ENCODE measurements at regions not wholly inside any gene's neighbourhood (a gene's known extent, or its start where the extent isn't known, plus 50 kb on each side); places are given as distances from the start of the nearest gene placed in this dataset.
A peak's percentile ranks its signal among the peaks of the same experiment; 100 is the strongest.

DNA sequence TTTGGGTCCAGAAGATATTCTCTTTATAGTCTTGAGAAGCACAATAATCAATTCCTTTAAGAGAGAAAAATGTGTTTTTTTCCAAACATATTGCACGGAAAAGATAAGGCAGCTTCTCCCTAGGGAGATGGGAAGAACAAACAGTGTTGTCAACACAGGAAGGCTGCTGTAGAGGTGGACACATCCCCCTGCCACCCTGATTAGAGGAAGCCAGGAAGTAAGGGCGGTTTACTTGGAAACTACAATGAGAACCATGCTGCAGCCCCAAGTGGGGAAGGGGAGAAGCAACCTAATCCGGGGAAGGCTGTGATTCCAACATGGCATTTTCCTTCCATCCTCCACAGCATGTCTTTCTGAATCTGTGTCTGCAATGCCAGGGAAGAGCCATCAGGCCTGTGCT, 256.9 kb upstream of the TGFBR2 start:
- ATAC-seq, result no peak
- TF ChIP-seq ISL1 (CRISPR knock-in tag; IDR thresholded peaks at IDR 0.05), result no peak
- TF ChIP-seq ZNF8 (CRISPR knock-in tag; IDR thresholded peaks at IDR 0.05), result no peak
- no peak for TF ChIP-seq BACH2 (CRISPR knock-in tag; IDR thresholded peaks at IDR 0.05; ENCODE audit: borderline replicate concordance)
- TF ChIP-seq TOX (CRISPR knock-in tag; IDR thresholded peaks at IDR 0.05; ENCODE audit: borderline replicate concordance), result no peak
- TF ChIP-seq PPARA (CRISPR knock-in tag; IDR thresholded peaks at IDR 0.05; ENCODE audit: borderline replicate concordance), result no peak
- TF ChIP-seq, protein P1, sequence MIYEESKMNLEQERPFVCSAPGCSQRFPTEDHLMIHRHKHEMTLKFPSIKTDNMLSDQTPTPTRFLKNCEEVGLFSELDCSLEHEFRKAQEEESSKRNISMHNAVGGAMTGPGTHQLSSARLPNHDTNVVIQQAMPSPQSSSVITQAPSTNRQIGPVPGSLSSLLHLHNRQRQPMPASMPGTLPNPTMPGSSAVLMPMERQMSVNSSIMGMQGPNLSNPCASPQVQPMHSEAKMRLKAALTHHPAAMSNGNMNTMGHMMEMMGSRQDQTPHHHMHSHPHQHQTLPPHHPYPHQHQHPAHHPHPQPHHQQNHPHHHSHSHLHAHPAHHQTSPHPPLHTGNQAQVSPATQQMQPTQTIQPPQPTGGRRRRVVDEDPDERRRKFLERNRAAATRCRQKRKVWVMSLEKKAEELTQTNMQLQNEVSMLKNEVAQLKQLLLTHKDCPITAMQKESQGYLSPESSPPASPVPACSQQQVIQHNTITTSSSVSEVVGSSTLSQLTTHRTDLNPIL (CRISPR knock-in tag; IDR thresholded peaks at IDR 0.05; ENCODE audit: low read depth), result no peak
- no peak for TF ChIP-seq ZNF70 (CRISPR knock-in tag; IDR thresholded peaks at IDR 0.05)
- TF ChIP-seq OSR1 (CRISPR knock-in tag; IDR thresholded peaks at IDR 0.05), result no peak
- TF ChIP-seq ZC3H10 (CRISPR knock-in tag; IDR thresholded peaks at IDR 0.05), result no peak
- TF ChIP-seq, protein P2, sequence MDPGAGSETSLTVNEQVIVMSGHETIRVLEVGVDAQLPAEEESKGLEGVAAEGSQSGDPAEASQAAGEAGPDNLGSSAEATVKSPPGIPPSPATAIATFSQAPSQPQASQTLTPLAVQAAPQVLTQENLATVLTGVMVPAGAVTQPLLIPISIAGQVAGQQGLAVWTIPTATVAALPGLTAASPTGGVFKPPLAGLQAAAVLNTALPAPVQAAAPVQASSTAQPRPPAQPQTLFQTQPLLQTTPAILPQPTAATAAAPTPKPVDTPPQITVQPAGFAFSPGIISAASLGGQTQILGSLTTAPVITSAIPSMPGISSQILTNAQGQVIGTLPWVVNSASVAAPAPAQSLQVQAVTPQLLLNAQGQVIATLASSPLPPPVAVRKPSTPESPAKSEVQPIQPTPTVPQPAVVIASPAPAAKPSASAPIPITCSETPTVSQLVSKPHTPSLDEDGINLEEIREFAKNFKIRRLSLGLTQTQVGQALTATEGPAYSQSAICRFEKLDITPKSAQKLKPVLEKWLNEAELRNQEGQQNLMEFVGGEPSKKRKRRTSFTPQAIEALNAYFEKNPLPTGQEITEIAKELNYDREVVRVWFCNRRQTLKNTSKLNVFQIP (CRISPR knock-in tag; IDR thresholded peaks at IDR 0.05; ENCODE audit: borderline replicate concordance, low read depth), result no peak
- TF ChIP-seq ESRRG (CRISPR knock-in tag; IDR thresholded peaks at IDR 0.05), result no peak
- no peak for TF ChIP-seq SNAI2 (CRISPR knock-in tag; IDR thresholded peaks at IDR 0.05)
- TF ChIP-seq ZNF565 (CRISPR knock-in tag; conservative IDR thresholded peaks at IDR 0.05; ENCODE audit: low read depth), result no peak
- no peak for TF ChIP-seq ARNTL (CRISPR knock-in tag; IDR thresholded peaks at IDR 0.05; ENCODE audit: borderline replicate concordance, low read depth)

DNA sequence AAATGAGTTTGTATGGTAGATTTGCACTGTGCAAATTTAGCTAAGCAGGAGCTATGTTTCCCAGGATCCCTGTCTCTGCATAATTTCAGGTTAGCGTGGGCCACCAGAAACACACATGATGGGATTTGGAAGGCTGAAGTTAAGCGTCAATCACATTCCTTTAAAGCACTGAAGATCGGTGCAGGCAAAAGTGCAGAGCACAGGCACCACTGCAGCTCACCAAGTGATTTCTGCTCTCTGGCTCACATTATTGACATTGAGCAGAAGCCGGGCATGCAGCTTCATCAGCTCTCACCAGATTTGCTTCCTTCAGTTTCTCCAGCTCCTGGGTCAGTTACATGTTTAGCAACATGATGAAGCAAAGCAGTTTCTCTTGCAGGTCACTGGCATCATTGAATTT, 256.4 kb upstream of the TGFBR2 start:
- ATAC-seq, result peak; percentile 14; the same call in 1 of the 3 replicates
- no peak for TF ChIP-seq ISL1 (CRISPR knock-in tag; IDR thresholded peaks at IDR 0.05)
- no peak for TF ChIP-seq PPARA (CRISPR knock-in tag; IDR thresholded peaks at IDR 0.05; ENCODE audit: borderline replicate concordance)
- no peak for TF ChIP-seq RARB (CRISPR knock-in tag; IDR thresholded peaks at IDR 0.05)

DNA sequence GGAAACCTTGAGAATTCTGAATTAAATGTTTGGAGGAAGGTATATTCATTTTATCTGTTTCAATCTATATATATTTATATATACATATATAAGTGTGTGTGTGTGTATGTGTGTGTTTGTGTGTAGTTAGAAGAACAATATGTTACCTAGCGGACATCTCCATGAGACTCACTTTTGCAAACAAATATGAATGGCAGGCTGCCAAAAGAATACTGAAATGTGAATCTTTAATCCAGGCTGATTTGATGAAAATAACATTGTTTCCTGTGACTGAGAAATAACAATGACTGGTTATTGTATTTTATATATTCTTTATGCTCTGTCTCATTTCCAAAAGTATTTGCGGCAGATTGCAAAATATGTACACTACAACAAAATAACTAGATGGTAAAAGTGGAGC, 255.5 kb upstream of the TGFBR2 start:
- ATAC-seq, result no peak
- TF ChIP-seq, protein P3, sequence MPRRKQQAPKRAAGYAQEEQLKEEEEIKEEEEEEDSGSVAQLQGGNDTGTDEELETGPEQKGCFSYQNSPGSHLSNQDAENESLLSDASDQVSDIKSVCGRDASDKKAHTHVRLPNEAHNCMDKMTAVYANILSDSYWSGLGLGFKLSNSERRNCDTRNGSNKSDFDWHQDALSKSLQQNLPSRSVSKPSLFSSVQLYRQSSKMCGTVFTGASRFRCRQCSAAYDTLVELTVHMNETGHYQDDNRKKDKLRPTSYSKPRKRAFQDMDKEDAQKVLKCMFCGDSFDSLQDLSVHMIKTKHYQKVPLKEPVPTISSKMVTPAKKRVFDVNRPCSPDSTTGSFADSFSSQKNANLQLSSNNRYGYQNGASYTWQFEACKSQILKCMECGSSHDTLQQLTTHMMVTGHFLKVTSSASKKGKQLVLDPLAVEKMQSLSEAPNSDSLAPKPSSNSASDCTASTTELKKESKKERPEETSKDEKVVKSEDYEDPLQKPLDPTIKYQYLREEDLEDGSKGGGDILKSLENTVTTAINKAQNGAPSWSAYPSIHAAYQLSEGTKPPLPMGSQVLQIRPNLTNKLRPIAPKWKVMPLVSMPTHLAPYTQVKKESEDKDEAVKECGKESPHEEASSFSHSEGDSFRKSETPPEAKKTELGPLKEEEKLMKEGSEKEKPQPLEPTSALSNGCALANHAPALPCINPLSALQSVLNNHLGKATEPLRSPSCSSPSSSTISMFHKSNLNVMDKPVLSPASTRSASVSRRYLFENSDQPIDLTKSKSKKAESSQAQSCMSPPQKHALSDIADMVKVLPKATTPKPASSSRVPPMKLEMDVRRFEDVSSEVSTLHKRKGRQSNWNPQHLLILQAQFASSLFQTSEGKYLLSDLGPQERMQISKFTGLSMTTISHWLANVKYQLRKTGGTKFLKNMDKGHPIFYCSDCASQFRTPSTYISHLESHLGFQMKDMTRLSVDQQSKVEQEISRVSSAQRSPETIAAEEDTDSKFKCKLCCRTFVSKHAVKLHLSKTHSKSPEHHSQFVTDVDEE (CRISPR knock-in tag; IDR thresholded peaks at IDR 0.05), result no peak
- TF ChIP-seq, protein P4, sequence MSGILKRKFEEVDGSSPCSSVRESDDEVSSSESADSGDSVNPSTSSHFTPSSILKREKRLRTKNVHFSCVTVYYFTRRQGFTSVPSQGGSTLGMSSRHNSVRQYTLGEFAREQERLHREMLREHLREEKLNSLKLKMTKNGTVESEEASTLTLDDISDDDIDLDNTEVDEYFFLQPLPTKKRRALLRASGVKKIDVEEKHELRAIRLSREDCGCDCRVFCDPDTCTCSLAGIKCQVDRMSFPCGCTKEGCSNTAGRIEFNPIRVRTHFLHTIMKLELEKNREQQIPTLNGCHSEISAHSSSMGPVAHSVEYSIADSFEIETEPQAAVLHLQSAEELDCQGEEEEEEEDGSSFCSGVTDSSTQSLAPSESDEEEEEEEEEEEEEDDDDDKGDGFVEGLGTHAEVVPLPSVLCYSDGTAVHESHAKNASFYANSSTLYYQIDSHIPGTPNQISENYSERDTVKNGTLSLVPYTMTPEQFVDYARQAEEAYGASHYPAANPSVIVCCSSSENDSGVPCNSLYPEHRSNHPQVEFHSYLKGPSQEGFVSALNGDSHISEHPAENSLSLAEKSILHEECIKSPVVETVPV (CRISPR knock-in tag; IDR thresholded peaks at IDR 0.05), result no peak
- TF ChIP-seq SNAI2 (CRISPR knock-in tag; IDR thresholded peaks at IDR 0.05) (no peak), ZNF8 (CRISPR knock-in tag; IDR thresholded peaks at IDR 0.05) (no peak), CSDC2 (CRISPR knock-in tag; IDR thresholded peaks at IDR 0.05) (no peak), TCF4 (CRISPR knock-in tag; IDR thresholded peaks at IDR 0.05; ENCODE audit: borderline replicate concordance) (no peak), ZFP30 (CRISPR knock-in tag; IDR thresholded peaks at IDR 0.05) (no peak), ZNF70 (CRISPR knock-in tag; IDR thresholded peaks at IDR 0.05) (no peak), ZFP3 (CRISPR knock-in tag; IDR thresholded peaks at IDR 0.05) (no peak), ESRRG (CRISPR knock-in tag; IDR thresholded peaks at IDR 0.05) (no peak), TOX (CRISPR knock-in tag; IDR thresholded peaks at IDR 0.05; ENCODE audit: borderline replicate concordance) (no peak)
- TF ChIP-seq, protein P5, sequence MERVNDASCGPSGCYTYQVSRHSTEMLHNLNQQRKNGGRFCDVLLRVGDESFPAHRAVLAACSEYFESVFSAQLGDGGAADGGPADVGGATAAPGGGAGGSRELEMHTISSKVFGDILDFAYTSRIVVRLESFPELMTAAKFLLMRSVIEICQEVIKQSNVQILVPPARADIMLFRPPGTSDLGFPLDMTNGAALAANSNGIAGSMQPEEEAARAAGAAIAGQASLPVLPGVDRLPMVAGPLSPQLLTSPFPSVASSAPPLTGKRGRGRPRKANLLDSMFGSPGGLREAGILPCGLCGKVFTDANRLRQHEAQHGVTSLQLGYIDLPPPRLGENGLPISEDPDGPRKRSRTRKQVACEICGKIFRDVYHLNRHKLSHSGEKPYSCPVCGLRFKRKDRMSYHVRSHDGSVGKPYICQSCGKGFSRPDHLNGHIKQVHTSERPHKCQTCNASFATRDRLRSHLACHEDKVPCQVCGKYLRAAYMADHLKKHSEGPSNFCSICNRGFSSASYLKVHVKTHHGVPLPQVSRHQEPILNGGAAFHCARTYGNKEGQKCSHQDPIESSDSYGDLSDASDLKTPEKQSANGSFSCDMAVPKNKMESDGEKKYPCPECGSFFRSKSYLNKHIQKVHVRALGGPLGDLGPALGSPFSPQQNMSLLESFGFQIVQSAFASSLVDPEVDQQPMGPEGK (CRISPR knock-in tag; IDR thresholded peaks at IDR 0.05; ENCODE audit: borderline replicate concordance), result no peak
- TF ChIP-seq, protein P2 (CRISPR knock-in tag; IDR thresholded peaks at IDR 0.05; ENCODE audit: borderline replicate concordance, low read depth), result no peak

All from SK-N-SH treated with all-trans-retinoic acid at 6 μM for 48 hours (cell line).